ENCODE measurements at regions not wholly inside any gene's neighbourhood (a gene's known extent, or its start where the extent isn't known, plus 50 kb on each side); places are given as distances from the start of the nearest gene placed in this dataset.
"Not testable (repeated sequence)": the region's sequence is repeated elsewhere in the genome, so short reads cannot be mapped to it uniquely, and the experiment has no call there.

DNA sequence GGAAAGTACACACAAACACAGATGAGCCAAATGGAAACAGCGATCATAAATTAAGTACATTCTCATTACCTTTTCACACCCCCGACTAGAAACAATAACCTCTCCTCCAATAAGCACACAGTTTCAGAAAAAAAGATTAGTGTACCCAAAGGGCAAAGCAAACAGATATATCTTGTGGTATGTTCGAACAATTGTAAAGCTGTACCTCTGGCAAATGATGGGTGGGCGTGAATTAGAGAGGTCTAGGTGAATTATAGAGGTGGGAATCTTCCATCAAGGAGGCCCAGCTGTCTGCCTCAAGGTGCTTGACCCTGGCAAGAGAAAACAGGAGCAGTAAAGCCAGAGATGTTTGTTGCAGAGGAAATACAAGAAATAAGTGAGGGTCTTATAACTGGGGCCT lies 715.3 kb upstream of the NEGR1 start:
- H3K36me3 Mint-ChIP-seq (ENCODE audit: low read depth): no peaks in the 10 kb centered on the region
- H3K27ac Mint-ChIP-seq (ENCODE audit: unreplicated experiment): no peak overlapping the region
- H3K4me1 Mint-ChIP-seq: no peaks in the 10 kb centered on the region
- H3K27me3 Mint-ChIP-seq (ENCODE audit: low read depth): no peaks in the 10 kb centered on the region
- TF ChIP-seq, protein P1, sequence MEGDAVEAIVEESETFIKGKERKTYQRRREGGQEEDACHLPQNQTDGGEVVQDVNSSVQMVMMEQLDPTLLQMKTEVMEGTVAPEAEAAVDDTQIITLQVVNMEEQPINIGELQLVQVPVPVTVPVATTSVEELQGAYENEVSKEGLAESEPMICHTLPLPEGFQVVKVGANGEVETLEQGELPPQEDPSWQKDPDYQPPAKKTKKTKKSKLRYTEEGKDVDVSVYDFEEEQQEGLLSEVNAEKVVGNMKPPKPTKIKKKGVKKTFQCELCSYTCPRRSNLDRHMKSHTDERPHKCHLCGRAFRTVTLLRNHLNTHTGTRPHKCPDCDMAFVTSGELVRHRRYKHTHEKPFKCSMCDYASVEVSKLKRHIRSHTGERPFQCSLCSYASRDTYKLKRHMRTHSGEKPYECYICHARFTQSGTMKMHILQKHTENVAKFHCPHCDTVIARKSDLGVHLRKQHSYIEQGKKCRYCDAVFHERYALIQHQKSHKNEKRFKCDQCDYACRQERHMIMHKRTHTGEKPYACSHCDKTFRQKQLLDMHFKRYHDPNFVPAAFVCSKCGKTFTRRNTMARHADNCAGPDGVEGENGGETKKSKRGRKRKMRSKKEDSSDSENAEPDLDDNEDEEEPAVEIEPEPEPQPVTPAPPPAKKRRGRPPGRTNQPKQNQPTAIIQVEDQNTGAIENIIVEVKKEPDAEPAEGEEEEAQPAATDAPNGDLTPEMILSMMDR (conservative IDR thresholded peaks at IDR 0.05): no peak
- H3K4me3 Mint-ChIP-seq: no peak overlapping the region
- no peaks in the 10 kb centered on the region for H3K9me3 Mint-ChIP-seq
- DNase-seq (ENCODE audit: low read depth, low spot score): no peak

DNA sequence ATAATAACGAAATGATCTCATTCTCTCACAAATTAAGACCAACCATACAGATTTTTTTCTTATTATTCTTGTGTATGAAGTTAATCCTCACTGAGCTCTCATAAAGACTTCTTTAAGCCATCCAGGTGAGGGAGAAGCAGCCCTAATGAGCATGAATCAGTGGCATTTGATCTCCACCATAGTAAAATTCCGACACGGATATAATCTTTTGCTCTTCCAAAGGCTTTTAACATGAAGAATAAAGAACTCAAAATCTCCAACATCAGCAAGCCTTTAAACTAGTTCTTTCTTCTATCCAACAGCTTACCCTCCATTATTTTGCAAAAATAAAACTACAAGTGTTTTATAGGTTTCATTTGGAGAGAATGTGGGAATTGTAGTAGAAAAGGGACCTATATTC lies 714.7 kb upstream of the NEGR1 start:
- no peaks in the 10 kb centered on the region for H3K9me3 Mint-ChIP-seq
- H3K27me3 Mint-ChIP-seq (ENCODE audit: low read depth): no peaks in the 10 kb centered on the region
- no peak overlapping the region for H3K27ac Mint-ChIP-seq (ENCODE audit: unreplicated experiment)
- TF ChIP-seq, protein P1 (conservative IDR thresholded peaks at IDR 0.05): no peak
- H3K4me1 Mint-ChIP-seq: no peaks in the 10 kb centered on the region
- no peaks in the 10 kb centered on the region for H3K36me3 Mint-ChIP-seq (ENCODE audit: low read depth)
- no peak for DNase-seq (ENCODE audit: low read depth, low spot score)
- no peak overlapping the region for H3K4me3 Mint-ChIP-seq

DNA sequence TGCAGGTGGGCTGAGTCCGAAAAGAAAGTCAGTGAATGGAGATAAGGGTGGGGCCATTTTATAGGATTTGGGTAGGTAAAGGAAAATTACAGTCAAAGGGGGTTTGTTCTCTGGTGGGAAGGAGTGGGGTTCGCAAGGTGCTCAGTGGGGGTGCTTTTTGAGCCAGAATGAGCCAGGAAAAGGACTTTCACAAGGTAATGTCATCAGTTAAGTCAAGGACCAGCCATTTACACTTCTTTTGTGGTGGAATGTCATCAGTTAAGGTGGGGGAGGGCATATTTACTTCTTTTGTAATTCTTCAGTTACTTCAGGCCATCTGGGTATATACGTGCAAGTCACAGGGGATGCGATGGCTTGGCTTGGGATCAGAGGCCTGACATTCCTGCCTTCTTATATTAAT lies 705.5 kb upstream of the NEGR1 start:
- not testable (repeated sequence) for H3K4me1 Mint-ChIP-seq; DNase-seq (ENCODE audit: low read depth, low spot score); H3K36me3 Mint-ChIP-seq (ENCODE audit: low read depth); H3K9me3 Mint-ChIP-seq; H3K4me3 Mint-ChIP-seq; H3K27me3 Mint-ChIP-seq (ENCODE audit: low read depth); H3K27ac Mint-ChIP-seq (ENCODE audit: unreplicated experiment)

DNA sequence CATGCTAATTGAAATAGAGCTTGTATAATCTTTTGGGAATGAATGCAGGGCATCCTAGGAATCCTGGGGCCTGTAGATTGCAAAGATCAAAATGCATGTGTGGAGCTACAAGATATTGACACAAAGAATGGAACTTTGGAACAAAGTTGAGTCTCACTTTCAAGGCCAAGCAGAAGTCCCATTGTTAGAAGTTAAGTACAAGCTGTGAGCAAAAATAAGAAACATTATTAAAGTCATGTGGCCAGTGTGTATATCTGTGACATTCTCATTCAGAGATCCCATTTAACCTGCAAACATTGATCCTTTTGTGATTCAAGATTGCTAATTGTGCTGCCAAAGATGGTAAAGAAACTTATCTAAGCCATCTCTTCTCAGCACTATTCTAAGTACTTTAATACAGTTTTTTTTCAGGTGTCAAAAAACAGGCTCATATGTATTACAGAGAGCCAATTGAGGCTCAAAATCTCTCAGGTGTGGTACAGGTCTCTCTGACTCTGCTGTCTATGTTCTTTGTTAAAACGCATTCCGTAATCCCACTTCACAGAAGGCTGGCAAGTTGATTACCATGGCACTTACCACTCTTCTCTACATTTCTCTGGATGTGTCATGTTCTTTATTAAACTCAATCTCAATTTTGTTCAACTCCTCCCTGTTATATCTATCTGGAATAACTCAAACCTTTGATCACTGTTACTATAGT lies 704.4 kb upstream of the NEGR1 start:
- H3K4me3 Mint-ChIP-seq: no peak overlapping the region
- H3K27me3 Mint-ChIP-seq (ENCODE audit: low read depth): no peaks in the 10 kb centered on the region
- no peaks in the 10 kb centered on the region for H3K4me1 Mint-ChIP-seq
- peaks cover 4% of the 10 kb centered on the region for H3K9me3 Mint-ChIP-seq
- TF ChIP-seq, protein P1 (conservative IDR thresholded peaks at IDR 0.05): no peak
- DNase-seq (ENCODE audit: low read depth, low spot score): no peak
- H3K27ac Mint-ChIP-seq (ENCODE audit: unreplicated experiment): no peak overlapping the region
- H3K36me3 Mint-ChIP-seq (ENCODE audit: low read depth): no peaks in the 10 kb centered on the region

DNA sequence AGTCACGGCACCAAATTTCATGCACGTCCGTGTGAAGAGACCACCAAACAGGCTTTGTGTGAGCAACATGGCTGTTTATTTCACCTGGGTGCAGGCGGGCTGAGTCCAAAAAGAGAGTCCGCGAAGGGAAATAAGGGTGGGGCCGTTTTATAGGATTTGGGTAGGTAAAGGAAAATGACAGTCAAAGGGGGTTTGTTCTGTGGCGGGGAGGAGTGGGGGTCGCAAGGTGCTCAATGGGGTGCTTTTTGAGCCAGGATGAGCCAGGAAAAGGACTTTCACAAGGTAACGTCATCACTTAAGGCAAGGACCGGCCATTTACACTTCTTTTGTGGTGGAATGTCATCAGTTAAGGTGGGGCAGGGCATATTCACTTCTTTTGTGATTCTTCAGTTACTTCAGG lies 702.7 kb upstream of the NEGR1 start:
- not testable (repeated sequence) for H3K36me3 Mint-ChIP-seq (ENCODE audit: low read depth); DNase-seq (ENCODE audit: low read depth, low spot score); H3K4me1 Mint-ChIP-seq; H3K4me3 Mint-ChIP-seq; H3K27ac Mint-ChIP-seq (ENCODE audit: unreplicated experiment); H3K27me3 Mint-ChIP-seq (ENCODE audit: low read depth); H3K9me3 Mint-ChIP-seq

DNA sequence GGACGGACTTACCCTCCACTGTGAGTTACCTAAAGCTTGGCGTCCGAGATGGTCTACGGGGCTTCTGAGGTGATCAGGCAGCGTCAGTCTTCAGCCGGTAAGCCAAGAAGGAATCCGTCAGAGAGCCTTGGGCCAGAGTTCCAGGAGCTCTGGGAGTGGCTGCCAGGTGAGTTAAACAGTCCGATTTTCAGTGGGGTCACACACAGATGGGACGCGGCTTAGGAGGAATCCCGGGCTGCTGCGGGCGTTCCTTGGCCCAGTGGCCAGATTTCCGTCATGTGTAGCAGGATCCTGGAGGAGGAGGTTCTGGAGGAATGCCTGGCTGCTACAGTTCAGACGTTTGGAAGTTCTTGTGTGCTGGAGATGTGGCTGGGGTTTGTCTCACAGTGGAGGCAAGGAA lies 700.7 kb upstream of the NEGR1 start:
- H3K27me3 Mint-ChIP-seq (ENCODE audit: low read depth): not testable (repeated sequence)

DNA sequence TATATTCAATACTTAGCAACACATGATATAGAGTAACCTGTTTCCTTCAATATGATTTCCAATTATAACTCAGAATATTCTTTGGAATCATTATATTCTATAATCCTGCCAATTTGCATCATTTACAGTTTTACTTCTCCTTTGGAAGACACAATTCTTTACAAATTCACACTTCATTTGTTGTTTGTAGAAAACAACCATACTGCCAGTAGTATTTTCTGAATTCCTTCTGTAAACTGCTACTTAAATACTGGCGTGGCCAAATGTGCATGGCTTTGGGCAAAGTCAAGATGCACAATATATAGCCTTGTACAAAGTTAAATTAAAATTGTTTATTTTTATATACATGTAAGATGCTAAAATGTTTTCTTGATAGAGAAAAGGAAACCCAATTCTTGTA lies 687.1 kb upstream of the NEGR1 start:
- Mint-ChIP-seq H3K4me3 (no peak overlapping the region), H3K4me1 (no peaks in the 10 kb centered on the region), H3K27ac (ENCODE audit: unreplicated experiment) (no peak overlapping the region), H3K27me3 (ENCODE audit: low read depth) (no peaks in the 10 kb centered on the region), H3K9me3 (no peaks in the 10 kb centered on the region), H3K36me3 (ENCODE audit: low read depth) (no peaks in the 10 kb centered on the region)
- TF ChIP-seq, protein P1 (conservative IDR thresholded peaks at IDR 0.05): no peak
- no peak for DNase-seq (ENCODE audit: low read depth, low spot score)

More for the DNA sequence above, 700.7 kb upstream of the NEGR1 start:
- not testable (repeated sequence) for H3K4me1 Mint-ChIP-seq; DNase-seq (ENCODE audit: low read depth, low spot score); H3K4me3 Mint-ChIP-seq; H3K9me3 Mint-ChIP-seq; H3K27ac Mint-ChIP-seq (ENCODE audit: unreplicated experiment); H3K36me3 Mint-ChIP-seq (ENCODE audit: low read depth)

Data from neural crest cell (in vitro differentiated cells).